GM08714 (cell line): ENCODE measurements at regions not wholly inside any gene's neighbourhood (a gene's known extent, or its start where the extent isn't known, plus 50 kb on each side); places are given as distances from the start of the nearest gene placed in this dataset.

Experiments
- H3K4me3 ChIP-seq: fragments of 200-500 bp; sonication (Bioruptor generic); 2 replicates; pipeline ENCODE4 v1.5.1; 2014; ENCODE audit warnings: mild to moderate bottlenecking, low read length, inconsistent platforms
- ZNF274 ChIP-seq: IDR thresholded peaks from 2 replicates; pipeline ENCODE4 v1.6.1; 2012; ENCODE audit warnings: mild to moderate bottlenecking, low read depth, low read length

- no peak for TF ChIP-seq ZNF274
- H3K4me3 ChIP-seq: no peak overlapping the region
These were observed 675.3 kb downstream of the BRD1 start for GRCh38 chr22:49152127-49152938.

- TF ChIP-seq ZNF274: no peak
These were observed 676.2 kb downstream of the BRD1 start for GRCh38 chr22:49151256-49152126.

GRCh38 chr22:49150801-49151221 lies 676.9 kb downstream of the BRD1 start:
- no peak overlapping the region for H3K4me3 ChIP-seq
- TF ChIP-seq ZNF274: no peak

More at GRCh38 chr22:49151256-49152126, 676.2 kb downstream of the BRD1 start:
- no peak overlapping the region for H3K4me3 ChIP-seq

- no peak overlapping the region for H3K4me3 ChIP-seq
- no peak for TF ChIP-seq ZNF274
These were observed 677.7 kb downstream of the BRD1 start for GRCh38 chr22:49149721-49150608.

GRCh38 chr22:49148895-49149418 lies 678.7 kb downstream of the BRD1 start:
- H3K4me3 ChIP-seq: no peak overlapping the region
- TF ChIP-seq ZNF274: no peak

GRCh38 chr22:49147617-49148175 lies 680.0 kb downstream of the BRD1 start:
- no peak overlapping the region for H3K4me3 ChIP-seq
- TF ChIP-seq ZNF274: no peak

GRCh38 chr22:49147171-49147570 lies 680.5 kb downstream of the BRD1 start:
- no peak for TF ChIP-seq ZNF274

GRCh38 chr22:49146511-49146910 lies 681.2 kb downstream of the BRD1 start:
- TF ChIP-seq ZNF274: no peak

More at GRCh38 chr22:49147171-49147570, 680.5 kb downstream of the BRD1 start:
- no peak overlapping the region for H3K4me3 ChIP-seq

GRCh38 chr22:49143812-49144211 lies 683.9 kb downstream of the BRD1 start:
- no peak for TF ChIP-seq ZNF274
- H3K4me3 ChIP-seq: no peak overlapping the region

More at GRCh38 chr22:49146511-49146910, 681.2 kb downstream of the BRD1 start:
- H3K4me3 ChIP-seq: no peak overlapping the region

GRCh38 chr22:49142891-49143290 lies 684.8 kb downstream of the BRD1 start:
- no peak for TF ChIP-seq ZNF274
- no peak overlapping the region for H3K4me3 ChIP-seq

GRCh38 chr22:49142296-49142695 lies 685.4 kb downstream of the BRD1 start:
- H3K4me3 ChIP-seq: no peak overlapping the region
- no peak for TF ChIP-seq ZNF274

GRCh38 chr22:49141761-49142160 lies 685.9 kb downstream of the BRD1 start:
- TF ChIP-seq ZNF274: no peak
- no peak overlapping the region for H3K4me3 ChIP-seq

- no peak overlapping the region for H3K4me3 ChIP-seq
- no peak for TF ChIP-seq ZNF274
These were observed 686.6 kb downstream of the BRD1 start for GRCh38 chr22:49140911-49141665.
